IMR-90 (cell line): ENCODE measurements at regions not wholly inside any gene's neighbourhood (a gene's known extent, or its start where the extent isn't known, plus 50 kb on each side); places are given as distances from the start of the nearest gene placed in this dataset.

Experiments
- ATAC-seq: fragments of 200-7000 bp; cut with Tn5 transposase; 2 replicates; pipeline ENCODE4 v1.9.1; 2020; ENCODE audit warnings: low read depth, mild to moderate bottlenecking, moderate library complexity
- BruUV-seq: library from RNA; stranded (reverse); fragments of 400-500 nt; replicated peaks from 2 replicates; lab custom pipeline; 2021; lab: Mats Ljungman, UMichigan
- CTCF ChIA-PET: fragments of 300-600 bp; formaldehyde crosslinking; extraction: SDS; loops from one replicate; lab custom pipeline; 2021; ENCODE audit warnings: antibody characterized with exemption; lab: Yijun Ruan, JAX
- POLR2A ChIA-PET: fragments of 300-600 bp; sonication (Branson Sonifier 250); formaldehyde crosslinking; loops from one replicate; lab custom pipeline; 2022; ENCODE audit warnings: antibody characterized with exemption; ENCODE audit not compliant: unreplicated experiment; lab: Charles Lee
- DNase-seq: peaks from one replicate; pipeline ENCODE4 v3.0.0; 2013
- H2AFZ ChIP-seq: replicated peaks from 2 replicates; pipeline ENCODE3; 2013; ENCODE audit warnings: low read length, mild to moderate bottlenecking; ENCODE audit not compliant: poor library complexity
- H2AK5ac ChIP-seq: 2 replicates; pipeline ENCODE4 v1.6.1; 2013; ENCODE audit warnings: low read depth, low read length, inconsistent platforms
- H2AK9ac ChIP-seq: replicated peaks from 2 replicates; pipeline ENCODE3; 2013; ENCODE audit warnings: mild to moderate bottlenecking, low read depth, low read length, moderate library complexity; ENCODE audit not compliant: poor library complexity
- H2BK120ac ChIP-seq: 2 replicates; pipeline ENCODE4 v1.6.1; 2013; ENCODE audit warnings: low read depth, low read length, inconsistent platforms
- H2BK15ac ChIP-seq: 3 replicates; pipeline ENCODE4 v1.6.1; 2013; ENCODE audit warnings: low read depth, low read length, inconsistent platforms
- H2BK20ac ChIP-seq: 2 replicates; pipeline ENCODE4 v1.6.1; 2013; ENCODE audit warnings: low read depth, mild to moderate bottlenecking, inconsistent platforms, low read length, moderate library complexity
- H2BK5ac ChIP-seq: 2 replicates; pipeline ENCODE4 v1.6.1; 2013; ENCODE audit warnings: mild to moderate bottlenecking, low read depth, low read length, inconsistent platforms; ENCODE audit not compliant: poor library complexity, severe bottlenecking
- H3K14ac ChIP-seq: replicated peaks from 2 replicates; pipeline ENCODE4 v1.6.1; 2013; ENCODE audit warnings: low read depth, low read length, inconsistent platforms
- H3K18ac ChIP-seq: 2 replicates; pipeline ENCODE4 v1.6.1; 2013; ENCODE audit warnings: low read depth, low read length, control low read depth
- H3K23ac ChIP-seq: 2 replicates; pipeline ENCODE4 v1.6.1; 2013; ENCODE audit warnings: low read depth, low read length, inconsistent platforms
- H3K27ac ChIP-seq: 2 replicates; pipeline ENCODE4 v1.5.1; 2013; ENCODE audit warnings: mild to moderate bottlenecking, control low read depth, low read length; ENCODE audit not compliant: insufficient read depth
- H3K27me3 ChIP-seq: 2 replicates; pipeline ENCODE4 v1.6.1; 2013; ENCODE audit warnings: low read length; ENCODE audit not compliant: control insufficient read depth, insufficient read depth
- H3K36me3 ChIP-seq: 2 replicates; pipeline ENCODE4 v1.6.1; 2013; ENCODE audit warnings: low read length, mixed read lengths; ENCODE audit not compliant: control insufficient read depth, insufficient read depth
- H3K4ac ChIP-seq: 2 replicates; pipeline ENCODE4 v1.6.1; 2013; ENCODE audit warnings: low read depth, low read length, inconsistent platforms
- H3K4me1 ChIP-seq: 2 replicates; pipeline ENCODE4 v1.6.1; 2013; ENCODE audit warnings: low read length, mixed read lengths; ENCODE audit not compliant: control insufficient read depth, insufficient read depth
- H3K4me2 ChIP-seq: 2 replicates; pipeline ENCODE4 v1.6.1; 2013; ENCODE audit warnings: low read depth, mild to moderate bottlenecking, control low read depth, low read length, moderate library complexity
- H3K4me3 ChIP-seq: 2 replicates; pipeline ENCODE4 v1.5.1; 2013; ENCODE audit warnings: low read depth, mild to moderate bottlenecking, control low read depth, low read length, moderate library complexity; ENCODE audit not compliant: insufficient read depth
- H3K56ac ChIP-seq: 2 replicates; pipeline ENCODE4 v1.6.1; 2013; ENCODE audit warnings: low read length, inconsistent platforms; ENCODE audit not compliant: insufficient read depth; ENCODE audit errors: extremely low read depth
- H3K79me1 ChIP-seq, 2 experiments: 2 replicates each; pipeline ENCODE4 v1.6.1; 2013; ENCODE audit warnings: low read length in 2 of 2, inconsistent platforms in 1 of 2, low read depth in 1 of 2
- H3K9ac ChIP-seq: 2 replicates; pipeline ENCODE4 v1.6.1; 2013; ENCODE audit warnings: low read depth, low read length, control low read depth
- H3K9me1 ChIP-seq: 2 replicates; pipeline ENCODE4 v1.6.1; 2013; ENCODE audit warnings: low read length, inconsistent platforms; ENCODE audit not compliant: insufficient read depth
- H3K9me3 ChIP-seq: 2 replicates; pipeline ENCODE4 v1.6.1; 2013; ENCODE audit warnings: low read length; ENCODE audit not compliant: control insufficient read depth, insufficient read depth
- H4K20me1 ChIP-seq: 2 replicates; pipeline ENCODE4 v1.6.1; 2013; ENCODE audit warnings: low read length, inconsistent platforms; ENCODE audit not compliant: insufficient read depth
- H4K5ac ChIP-seq: 2 replicates; pipeline ENCODE4 v1.6.1; 2013; ENCODE audit warnings: mild to moderate bottlenecking, low read depth, low read length, control low read depth
- H4K8ac ChIP-seq, 2 experiments: 2 replicates each; pipeline ENCODE4 v1.6.1; 2013; ENCODE audit warnings: low read depth in 2 of 2, low read length in 2 of 2, control low read depth in 1 of 2, inconsistent platforms in 1 of 2
- H4K91ac ChIP-seq: 2 replicates; pipeline ENCODE4 v1.6.1; 2013; ENCODE audit warnings: low read depth, low read length, inconsistent platforms; ENCODE audit not compliant: insufficient read depth
- CHD1 ChIP-seq: IDR thresholded peaks from 2 replicates; pipeline ENCODE4 v1.6.1; 2012; ENCODE audit warnings: low read depth, low read length, improper control_type of control experiment
- CTCF ChIP-seq: conservative IDR thresholded peaks from 2 replicates; pipeline ENCODE4 v1.5.1; 2012; ENCODE audit warnings: mild to moderate bottlenecking, low read depth, low read length, improper control_type of control experiment
- ELK1 ChIP-seq: fragments of 150-350 bp; IDR thresholded peaks from 2 replicates; pipeline ENCODE4 v1.6.1; 2016; ENCODE audit warnings: low read depth, mild to moderate bottlenecking, low read length, moderate library complexity, borderline replicate concordance
- FOS ChIP-seq: fragments of 150-350 bp; IDR thresholded peaks from 2 replicates; pipeline ENCODE4 v1.6.1; 2016; ENCODE audit warnings: low read depth, low read length
- MAFK ChIP-seq: IDR thresholded peaks from 2 replicates; pipeline ENCODE4 v1.6.1; 2012; ENCODE audit warnings: low read depth, low read length, improper control_type of control experiment
- MAZ ChIP-seq: IDR thresholded peaks from 2 replicates; pipeline ENCODE4 v1.6.1; 2012; ENCODE audit warnings: low read depth, mild to moderate bottlenecking, low read length, improper control_type of control experiment, moderate library complexity, borderline replicate concordance
- MXI1 ChIP-seq: IDR thresholded peaks from 2 replicates; pipeline ENCODE4 v1.6.1; 2012; ENCODE audit warnings: low read depth, mild to moderate bottlenecking, low read length, moderate library complexity, borderline replicate concordance
- NFE2L2 ChIP-seq: fragments of 150-350 bp; IDR thresholded peaks from 2 replicates; pipeline ENCODE4 v1.6.1; 2016; ENCODE audit warnings: low read depth, mild to moderate bottlenecking, low read length
- POLR2A ChIP-seq: IDR thresholded peaks from 2 replicates; pipeline ENCODE4 v1.6.1; 2012; ENCODE audit warnings: mild to moderate bottlenecking, low read depth, low read length
- RAD21 ChIP-seq: IDR thresholded peaks from 2 replicates; pipeline ENCODE4 v1.6.1; 2012; ENCODE audit warnings: low read length, improper control_type of control experiment
- RCOR1 ChIP-seq: IDR thresholded peaks from 2 replicates; pipeline ENCODE4 v1.6.1; 2012; ENCODE audit warnings: mild to moderate bottlenecking, low read length, improper control_type of control experiment; ENCODE audit not compliant: insufficient replicate concordance
- RFX5 ChIP-seq: IDR thresholded peaks from 2 replicates; pipeline ENCODE4 v1.8.0; 2012; ENCODE audit warnings: low read depth, mild to moderate bottlenecking, low read length, moderate library complexity
- SMC3 ChIP-seq: fragments of 150-350 bp; IDR thresholded peaks from 2 replicates; pipeline ENCODE4 v1.6.1; 2016; ENCODE audit warnings: low read depth, mild to moderate bottlenecking, antibody characterized with exemption, low read length, moderate library complexity
- USF2 ChIP-seq: fragments of 150-350 bp; IDR thresholded peaks from 2 replicates; pipeline ENCODE4 v1.6.1; 2017; ENCODE audit warnings: mild to moderate bottlenecking, antibody characterized with exemption, low read length, low read depth
- WGBS, 2 experiments: methylation state at CpG; one replicate each; pipeline versions ENCODE4 v1.1.5 to v1.1.7; 2013; ENCODE audit warnings: missing lambda C conversion rate in 2 of 2; ENCODE audit not compliant: insufficient read length in 1 of 2; ENCODE audit errors: extremely low coverage in 2 of 2; 5-methylcytosine and 5-hydroxymethylcytosine counted together
- dilution Hi-C: fragments of 300-500 bp; cut with HindIII; formaldehyde crosslinking; loops from one replicate; pipeline ENCODE4 v1.14.3; 2018; ENCODE audit warnings: low sequenced_read_pairs; ENCODE audit not compliant: unreplicated experiment
- in situ Hi-C: fragments of 300-500 bp; cut with MboI; formaldehyde crosslinking; loops from 3 replicates; pipeline ENCODE4 v1.14.3; 2019; ENCODE audit warnings: low sequenced_read_pairs, inconsistent platforms, mixed read lengths
- intact Hi-C: fragments of 100-400 bp; cut with micrococcal nuclease; formaldehyde crosslinking; loops from 2 replicates; pipeline ENCODE4 v1.10.0; 2022

- no peak for ATAC-seq
- H3K18ac ChIP-seq, result no peak overlapping the region
- POLR2A ChIA-PET, result no interaction called here
- H3K9ac ChIP-seq, result no peak overlapping the region
- no peak overlapping the region for H2AFZ ChIP-seq
- H4K20me1 ChIP-seq, result no peaks in the 10 kb centered on the region
- H3K4ac ChIP-seq, result no peak overlapping the region
- no peak overlapping the region for H2BK120ac ChIP-seq
- no peak overlapping the region for H4K5ac ChIP-seq
- intact Hi-C loops, result no loop called here
- no peaks in the 10 kb centered on the region for H3K27me3 ChIP-seq
- H3K9me3 ChIP-seq, result no peaks in the 10 kb centered on the region
- no peak overlapping the region for H4K8ac ChIP-seq
- BruUV-seq, result no TSS peak
- no peak overlapping the region for H2BK5ac ChIP-seq
- DNase-seq, result peak; percentile 30
- no peak overlapping the region for H3K27ac ChIP-seq
- no peak overlapping the region for H3K14ac ChIP-seq
- no peak overlapping the region for H2AK9ac ChIP-seq
- dilution Hi-C loops, result no loop called here
- H3K36me3 ChIP-seq, result no peaks in the 10 kb centered on the region
- in situ Hi-C loops, result no loop called here
- CTCF ChIA-PET, result no interaction called here
- no peak overlapping the region for H2AK5ac ChIP-seq
- no peak for TF ChIP-seq CTCF
- no peak for TF ChIP-seq POLR2A
- TF ChIP-seq MAZ, result no peak
- TF ChIP-seq FOS, result no peak
- TF ChIP-seq CHD1, result no peak
- TF ChIP-seq ELK1, result no peak
- no peak for TF ChIP-seq RAD21
- no peak for TF ChIP-seq NFE2L2
- no peak for TF ChIP-seq USF2
- TF ChIP-seq RFX5, result no peak
- TF ChIP-seq MXI1, result no peak
- no peak for TF ChIP-seq RCOR1
- no peak for TF ChIP-seq SMC3
- no peak for TF ChIP-seq MAFK
- H2BK20ac ChIP-seq, result no peak overlapping the region
- no peak overlapping the region for H3K4me3 ChIP-seq
- H3K4me2 ChIP-seq, result no peak overlapping the region
- H4K91ac ChIP-seq, result no peak overlapping the region
- H3K23ac ChIP-seq, result no peak overlapping the region
- no peaks in the 10 kb centered on the region for H3K79me1 ChIP-seq
- H2BK15ac ChIP-seq, result no peak overlapping the region
- WGBS, 2 experiments, result no CpG with 5 or more reads among the region's 2 CpGs
- H3K4me1 ChIP-seq, result peaks cover 2% of the 10 kb centered on the region
- no peak overlapping the region for H3K56ac ChIP-seq
- no peaks in the 10 kb centered on the region for H3K9me1 ChIP-seq
Measured at GRCh38 chr2:220437938-220438337, 810.5 kb downstream of the SLC4A3 start.
